T1000 (cell line): ENCODE measurements at regions not wholly inside any gene's neighbourhood (a gene's known extent, or its start where the extent isn't known, plus 50 kb on each side); places are given as distances from the start of the nearest gene placed in this dataset.

Experiments used
- DNase-seq: peaks from one replicate; lab custom pipeline; 2025; ENCODE audit warnings: mixed read lengths; lab: John Stamatoyannopoulos, UW

DNA sequence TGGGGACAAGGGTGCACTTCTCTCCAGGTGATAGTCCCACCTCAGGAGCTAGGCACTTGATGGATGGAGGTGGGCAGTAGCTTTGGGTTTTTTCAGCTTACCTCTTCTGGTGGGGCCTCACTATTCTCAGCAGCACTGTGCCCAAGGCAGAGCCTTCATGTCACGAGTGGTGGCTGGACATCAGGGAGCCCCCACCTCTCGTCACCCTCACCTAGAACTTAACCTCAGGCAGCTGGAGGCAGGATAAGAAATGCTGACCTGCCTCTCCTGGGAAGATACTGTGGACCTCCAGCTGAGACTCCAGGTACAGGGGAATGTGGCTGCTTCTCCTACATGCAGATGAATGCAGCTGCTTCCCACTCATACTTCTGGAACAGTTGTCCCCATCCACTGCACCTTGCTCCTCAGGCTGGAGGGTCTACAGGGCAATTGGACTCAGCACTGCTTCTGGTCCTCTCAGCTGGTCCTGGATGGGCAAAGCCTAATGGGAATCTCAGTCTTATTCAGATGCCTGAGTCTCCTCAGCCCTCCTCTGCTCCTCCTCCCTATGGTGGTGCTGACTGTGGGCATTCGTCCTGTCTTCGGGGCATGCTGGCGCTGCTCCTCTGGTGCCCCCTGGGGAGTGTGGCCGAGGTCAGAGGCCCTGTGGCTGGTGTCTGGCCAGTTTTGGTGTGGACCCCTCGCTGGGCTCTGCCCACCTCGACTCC is 129.9 kb downstream of the KLF13 start:
- no peak for DNase-seq

DNA sequence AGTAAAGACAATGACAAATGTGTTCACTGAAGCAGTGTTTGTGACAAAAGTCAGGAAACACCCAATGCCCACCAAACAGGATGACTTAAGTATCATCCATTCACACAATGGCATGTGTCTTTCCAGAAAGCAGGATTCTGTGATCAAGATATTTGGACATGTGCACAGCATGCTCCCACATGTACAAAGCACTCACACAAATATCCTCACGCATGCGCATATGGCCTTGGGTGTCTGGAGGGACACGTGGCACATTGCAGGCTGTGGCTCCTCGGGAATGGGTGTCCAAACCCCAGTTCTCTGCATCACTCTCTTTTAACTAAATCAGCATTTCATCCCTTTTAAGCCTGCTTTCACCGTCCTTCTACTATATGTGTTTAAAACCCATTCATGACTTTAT is 130.5 kb downstream of the KLF13 start:
- no peak for DNase-seq

DNA sequence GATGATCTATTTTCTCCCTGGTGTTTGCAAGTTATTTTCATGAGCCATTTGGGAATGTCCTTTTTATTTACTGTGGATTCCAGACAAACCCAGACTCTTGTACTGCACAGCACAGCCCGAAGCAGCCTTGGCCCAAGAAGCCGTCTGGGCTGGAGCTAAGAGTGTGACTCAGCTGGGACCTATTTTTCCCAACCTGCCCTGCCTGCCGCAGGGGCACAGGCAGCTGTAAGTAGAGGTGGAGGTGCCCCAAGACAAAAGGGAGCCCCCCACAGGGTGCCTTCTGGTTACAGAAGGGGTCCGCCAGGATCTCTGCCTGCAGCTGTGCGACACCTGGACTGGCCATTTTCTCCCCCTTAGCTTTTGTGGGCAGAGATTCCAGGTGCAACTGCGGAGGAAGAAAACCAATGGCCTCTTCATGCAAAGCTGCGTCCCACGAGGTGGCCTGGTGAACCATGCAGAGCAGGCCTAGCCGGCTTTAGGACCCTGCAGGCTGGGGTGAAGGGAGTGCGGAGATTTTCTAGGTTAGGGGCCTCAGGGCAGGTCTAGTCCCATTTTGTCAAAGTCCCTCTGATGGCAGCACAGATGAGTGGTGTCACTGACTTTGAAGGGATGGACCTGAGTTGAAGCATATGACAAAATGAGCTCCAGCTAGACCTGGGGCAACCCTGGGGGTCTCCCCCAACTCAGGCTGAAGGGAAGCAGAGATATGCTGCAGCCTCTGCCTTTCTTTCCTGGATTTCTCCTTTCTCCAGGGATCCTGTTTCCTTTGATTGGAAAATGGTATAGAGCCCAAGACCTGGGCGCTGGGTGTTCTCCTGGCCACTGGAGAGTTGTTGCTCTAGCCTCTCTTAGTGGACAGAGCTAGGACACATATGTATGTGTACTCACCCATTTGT is 131.2 kb downstream of the KLF13 start:
- DNase-seq: no peak

DNA sequence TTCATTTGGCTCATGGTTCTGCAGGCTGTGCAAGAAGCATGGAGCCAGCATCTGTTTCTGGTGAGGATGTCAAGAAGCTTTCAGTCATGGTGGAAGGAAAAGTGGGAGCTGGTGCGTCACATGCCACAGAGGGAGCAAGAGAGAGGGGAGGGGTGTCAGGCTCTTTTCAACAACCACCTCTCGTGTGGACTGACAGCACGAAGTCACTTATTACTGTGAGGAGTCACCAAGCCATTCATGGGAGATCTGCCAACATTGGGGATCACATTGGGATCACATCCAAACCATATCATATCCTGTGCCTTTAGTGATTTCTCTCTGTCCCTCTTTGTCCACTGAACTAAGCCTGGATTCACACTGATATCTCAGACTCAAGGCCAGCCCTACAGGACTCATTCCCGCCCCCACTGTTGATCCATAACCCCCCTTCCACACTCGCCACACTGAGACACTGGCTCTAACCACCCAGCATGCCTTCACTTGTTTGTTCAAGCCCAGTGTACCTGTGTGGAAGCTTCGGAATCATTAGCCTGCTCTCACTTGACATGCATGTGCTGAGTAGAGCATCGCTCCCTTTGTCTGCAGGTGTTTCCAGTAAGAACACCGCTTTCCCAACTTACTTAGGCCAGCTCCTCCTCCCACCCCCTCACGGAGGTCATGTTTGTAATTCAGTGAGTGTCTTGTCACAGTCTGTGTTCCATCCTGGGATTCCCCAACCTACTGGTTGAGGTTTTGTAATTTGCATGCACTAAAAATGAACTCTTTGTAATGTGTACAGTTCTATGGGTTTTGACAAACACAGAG is 132.2 kb downstream of the KLF13 start:
- DNase-seq: no peak

DNA sequence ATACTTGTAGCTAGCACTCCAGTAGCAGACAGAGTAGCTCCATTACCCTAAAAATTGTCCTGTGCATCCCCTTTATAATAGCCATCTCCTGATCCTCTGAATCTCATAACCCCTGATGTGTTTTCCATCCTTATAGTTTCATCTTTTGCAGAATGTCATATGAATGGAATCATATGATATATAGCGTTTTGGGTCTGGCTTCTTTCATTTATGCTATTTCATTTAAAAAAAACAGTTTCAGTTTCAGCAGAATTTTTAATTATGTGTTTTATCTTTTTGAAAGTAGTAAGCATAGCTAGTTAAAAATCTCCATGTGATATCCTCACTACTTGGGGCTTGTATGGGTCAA is 132.7 kb downstream of the KLF13 start:
- DNase-seq: no peak

DNA sequence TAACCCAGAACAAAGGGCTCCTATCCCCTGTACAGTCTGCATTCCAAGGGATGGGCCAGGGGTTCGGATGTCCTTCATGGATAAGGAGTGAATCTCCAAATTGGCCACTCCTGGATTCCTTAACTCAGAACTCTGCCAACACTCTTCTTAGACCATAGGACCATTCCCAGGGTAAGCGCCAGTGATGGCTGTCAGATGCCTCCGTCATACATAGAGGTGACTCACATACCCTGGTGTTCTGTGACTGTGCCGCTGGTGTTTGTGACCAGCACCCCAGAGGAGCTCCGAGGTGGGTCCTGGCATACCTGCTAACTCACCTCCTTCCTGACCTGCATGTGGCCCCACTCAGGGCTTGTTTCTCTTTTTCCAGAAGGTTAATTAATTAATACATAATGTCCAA is 134.7 kb downstream of the KLF13 start:
- DNase-seq: no peak

DNA sequence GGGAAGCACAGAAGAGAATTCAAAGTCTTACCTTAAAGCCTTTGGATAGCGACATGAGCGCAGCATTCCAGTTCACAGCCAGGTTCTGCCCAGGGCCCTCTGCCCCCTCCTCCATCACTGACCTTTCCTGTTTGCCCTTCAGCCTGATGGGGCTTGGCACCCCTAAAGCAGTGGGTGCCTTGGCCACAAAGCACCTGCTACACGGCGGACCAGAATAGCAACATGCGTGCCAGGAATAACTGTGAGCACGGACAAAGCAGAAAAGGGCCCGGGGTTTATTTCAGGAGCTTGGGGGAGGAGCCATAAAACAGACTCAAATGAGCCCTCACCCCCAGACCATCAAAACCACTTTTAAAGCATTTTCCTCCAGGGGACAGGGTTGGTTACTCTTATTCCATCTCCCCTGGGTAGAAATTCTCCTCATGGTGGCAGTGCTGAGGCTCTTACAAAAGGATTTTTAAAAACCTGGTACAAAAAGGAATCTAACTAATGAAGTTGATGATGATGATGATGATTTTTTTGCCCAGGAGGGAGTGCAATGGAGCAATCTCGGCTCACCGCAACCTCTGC is 135.4 kb downstream of the KLF13 start:
- no peak for DNase-seq

DNA sequence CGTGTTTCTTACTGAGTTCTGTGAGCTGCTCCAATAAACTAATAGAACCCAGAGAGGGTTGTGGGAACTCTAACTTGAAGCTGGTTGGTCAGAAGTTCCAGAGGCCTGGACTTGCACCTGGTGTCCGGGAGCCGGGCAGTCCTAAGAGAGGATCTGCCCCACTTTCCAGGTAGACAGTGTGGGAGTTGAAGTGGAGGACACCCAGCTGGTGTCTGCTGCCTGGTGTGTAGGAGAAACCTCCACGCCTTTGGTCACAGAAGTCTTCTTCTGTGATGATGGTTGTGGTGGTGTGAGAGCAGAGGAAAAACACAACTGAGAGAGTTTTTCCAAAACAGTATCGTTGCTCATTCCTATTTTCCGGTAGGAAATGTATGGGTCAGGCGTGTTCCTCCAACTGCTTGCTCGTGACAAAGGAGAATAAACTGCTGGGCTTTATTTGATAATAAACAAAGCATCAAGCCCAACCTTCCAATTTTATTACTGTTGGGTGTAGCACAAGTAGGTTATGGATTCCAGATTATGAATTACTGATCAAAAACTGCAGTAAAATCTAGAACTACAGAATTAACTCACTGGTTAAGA is 137.0 kb downstream of the KLF13 start:
- DNase-seq: no peak

DNA sequence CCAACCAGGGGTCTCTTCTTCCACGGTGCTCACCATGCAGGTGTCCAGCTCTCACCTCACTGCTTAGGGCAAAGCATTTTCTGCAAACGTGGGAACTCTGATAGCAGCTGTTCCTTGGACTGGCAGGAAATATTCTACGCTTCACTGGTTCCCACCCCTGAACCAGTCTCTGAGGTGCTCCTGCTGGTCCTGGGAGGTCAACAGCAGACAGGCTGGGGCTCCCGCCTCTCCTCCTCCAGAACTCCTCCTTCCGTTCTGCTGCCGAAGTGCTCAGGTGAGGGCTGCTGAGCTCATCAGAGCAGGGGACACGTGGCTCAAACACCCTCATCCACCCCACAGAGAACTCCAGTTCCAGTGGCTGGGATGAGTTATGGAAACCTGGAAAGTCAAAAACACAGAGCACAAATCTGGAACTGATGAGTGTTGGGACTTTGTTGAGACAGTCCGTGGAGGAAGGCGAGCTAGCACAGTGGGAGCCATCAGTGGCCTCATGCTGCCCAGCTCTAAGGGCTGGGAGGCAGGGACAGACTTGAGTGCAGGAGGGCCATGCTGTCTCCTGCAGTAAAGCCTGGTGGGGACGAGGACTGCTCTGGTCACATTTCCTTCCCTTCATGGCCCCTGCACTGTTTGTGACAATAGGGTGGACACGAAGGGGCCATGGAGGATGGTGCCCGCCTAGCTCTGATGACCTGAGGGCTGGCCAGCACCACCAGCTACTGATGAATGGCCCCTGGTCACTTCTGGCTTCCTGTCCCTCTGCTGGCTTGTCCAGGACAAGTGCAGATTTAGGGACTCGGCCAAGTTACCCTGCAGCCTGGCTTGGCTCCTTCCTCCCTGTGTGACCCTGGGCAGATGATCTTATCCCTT is 137.8 kb downstream of the KLF13 start:
- DNase-seq: no peak

DNA sequence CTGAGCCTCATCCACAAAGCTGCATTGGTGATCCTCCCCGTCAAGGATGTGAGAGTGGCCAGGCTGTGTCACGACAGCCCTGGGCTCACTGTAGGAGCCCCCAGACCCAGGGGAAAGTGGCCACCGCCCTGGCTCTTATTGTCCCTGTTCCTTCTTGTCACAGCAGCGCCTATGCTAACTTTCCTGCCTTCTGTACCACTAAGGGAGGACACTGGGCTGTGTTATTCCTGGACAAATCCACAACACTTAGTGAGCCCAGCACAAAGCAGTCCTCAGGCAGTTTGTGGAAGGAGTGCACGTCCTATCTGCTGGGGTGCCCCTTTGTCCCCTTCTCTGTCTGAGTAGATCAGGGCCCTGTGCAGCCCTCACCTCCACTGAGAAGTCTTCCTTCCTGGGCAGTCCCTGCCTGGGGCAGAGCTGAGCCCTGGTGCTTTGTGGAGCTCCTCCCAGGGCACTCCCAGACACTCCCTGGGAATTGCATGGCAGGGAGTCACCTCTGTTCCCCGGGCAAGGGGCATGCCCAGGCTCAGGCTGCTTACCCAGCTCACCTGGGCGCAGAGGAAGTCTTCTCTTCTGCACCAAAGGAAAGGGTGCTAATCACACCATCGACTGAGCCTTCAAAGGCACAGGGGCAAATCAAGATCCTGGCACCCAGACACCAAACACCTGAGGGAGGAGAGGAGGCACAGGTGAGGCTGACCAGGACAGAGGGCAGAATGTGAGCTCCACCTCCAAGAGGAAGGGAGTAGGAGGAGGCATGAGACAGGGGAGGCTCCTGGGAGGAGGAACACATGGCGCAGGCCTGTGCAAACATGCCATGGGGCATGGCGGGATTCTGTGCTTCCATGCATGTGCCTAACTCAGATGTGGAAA is 138.7 kb downstream of the KLF13 start:
- DNase-seq: no peak

DNA sequence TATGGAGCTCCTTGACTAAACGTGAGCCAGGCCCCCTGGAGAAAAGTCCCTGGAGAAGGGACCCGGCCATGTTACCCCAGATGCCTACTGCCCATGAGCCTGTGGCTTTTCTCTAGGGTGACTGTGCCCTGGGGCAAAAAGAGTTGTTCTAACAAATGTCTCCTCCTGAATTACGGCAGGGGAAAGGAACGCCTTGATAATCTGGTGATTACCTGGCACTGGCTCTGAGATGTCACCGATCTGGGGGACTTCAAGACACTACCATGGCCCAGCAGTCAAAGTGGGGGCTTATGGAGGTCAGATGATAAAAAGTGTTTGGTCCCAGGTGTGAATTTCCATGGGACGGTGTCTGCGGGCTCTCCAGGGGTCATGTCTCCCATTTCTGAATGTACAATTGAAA is 140.7 kb downstream of the KLF13 start:
- DNase-seq: no peak

DNA sequence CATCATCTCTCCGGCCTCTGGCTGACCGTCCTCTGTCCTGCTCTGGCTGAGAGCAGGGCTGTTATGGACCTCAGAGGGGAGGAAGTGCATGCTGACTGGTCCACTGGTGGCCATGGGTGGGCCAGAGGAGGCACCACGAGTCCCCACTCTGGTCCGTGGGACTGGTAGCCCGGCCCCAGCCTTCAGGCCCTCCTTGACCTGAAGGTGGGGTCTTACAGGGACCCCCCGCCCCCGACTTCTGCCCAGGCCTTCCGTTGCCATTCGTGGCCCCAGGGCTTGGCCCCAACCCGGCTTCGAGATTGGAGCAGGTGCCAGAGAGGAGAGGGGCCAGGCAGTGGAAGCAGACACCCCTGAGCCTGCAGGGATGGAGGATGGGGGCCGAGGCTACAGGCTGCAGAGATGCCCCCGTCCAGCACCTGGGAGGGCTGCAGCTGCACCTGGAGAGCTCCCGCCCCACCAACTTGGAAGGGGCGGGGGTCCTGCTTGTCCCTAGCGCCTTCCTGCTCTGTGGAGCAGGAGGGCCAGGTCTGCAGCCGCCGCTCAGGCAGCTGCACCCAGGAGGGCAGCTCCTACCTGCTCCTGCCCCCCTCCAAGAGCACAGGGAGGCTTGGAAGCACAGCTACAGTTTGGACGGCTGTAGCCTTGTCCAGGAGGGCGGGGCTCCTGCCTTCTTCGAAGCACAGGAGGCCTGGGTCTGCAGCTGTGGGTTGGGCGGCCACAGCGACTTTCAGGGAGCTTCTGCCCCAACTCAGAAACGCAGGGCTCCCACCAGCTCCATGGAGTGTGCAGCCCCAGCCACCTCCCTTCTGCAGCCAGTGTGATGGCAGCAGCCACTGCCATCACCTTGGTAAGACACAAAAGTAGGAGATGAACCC is 142.5 kb downstream of the KLF13 start:
- DNase-seq: no peak

DNA sequence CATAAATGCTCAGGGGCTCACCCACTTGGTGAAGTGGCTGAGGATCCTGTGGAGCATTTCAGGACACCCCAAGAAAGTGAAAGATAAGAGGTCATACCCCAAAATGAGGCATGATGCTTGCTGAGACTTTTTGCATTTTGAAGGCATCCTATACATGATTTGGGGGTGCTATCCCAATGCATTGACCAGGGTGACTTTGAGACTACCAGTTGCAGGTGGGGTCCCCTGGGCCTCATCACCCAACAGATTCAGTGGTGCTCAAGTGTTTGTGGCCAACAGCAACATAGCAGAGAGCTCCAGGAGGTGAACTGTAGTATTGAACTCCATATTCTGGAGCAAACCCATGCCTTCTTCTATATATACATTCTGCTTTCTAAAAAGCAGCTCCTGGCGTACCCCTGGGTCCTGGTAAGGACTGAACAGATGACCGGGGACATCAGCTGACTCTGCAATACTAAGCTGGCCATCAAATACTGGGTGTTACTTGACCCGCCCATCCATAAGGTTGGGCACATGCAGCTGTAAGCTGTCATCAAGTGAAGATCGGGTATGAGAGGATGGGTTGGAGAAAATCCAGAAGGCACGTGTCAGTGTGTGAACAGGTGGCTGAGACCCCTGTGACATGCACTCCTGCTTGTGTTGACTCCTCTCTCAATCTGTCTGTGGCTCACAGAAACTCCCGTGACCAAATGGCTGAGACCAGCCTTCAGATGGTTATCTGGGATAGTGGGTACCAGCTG is 143.3 kb downstream of the KLF13 start:
- no peak for DNase-seq

DNA sequence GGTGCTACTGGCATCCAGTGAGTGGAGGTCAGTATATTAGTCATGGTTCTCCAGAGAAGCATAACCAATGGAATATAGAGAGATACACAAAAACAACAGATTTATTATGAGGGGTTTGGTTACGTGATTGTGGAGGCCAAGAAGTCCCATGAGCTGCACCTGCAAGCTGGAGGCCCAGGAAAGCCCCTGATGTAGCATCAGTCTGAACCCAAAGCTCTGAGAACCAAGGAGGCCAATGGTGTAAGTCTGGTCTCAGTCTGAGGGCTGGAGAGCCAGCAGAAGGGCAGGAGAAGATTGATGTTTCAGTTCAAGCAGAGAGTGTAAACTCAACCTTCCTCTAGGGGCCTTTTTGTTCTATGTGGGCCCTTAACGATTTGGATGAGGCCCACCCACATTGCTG is 144.1 kb downstream of the KLF13 start:
- no peak for DNase-seq

DNA sequence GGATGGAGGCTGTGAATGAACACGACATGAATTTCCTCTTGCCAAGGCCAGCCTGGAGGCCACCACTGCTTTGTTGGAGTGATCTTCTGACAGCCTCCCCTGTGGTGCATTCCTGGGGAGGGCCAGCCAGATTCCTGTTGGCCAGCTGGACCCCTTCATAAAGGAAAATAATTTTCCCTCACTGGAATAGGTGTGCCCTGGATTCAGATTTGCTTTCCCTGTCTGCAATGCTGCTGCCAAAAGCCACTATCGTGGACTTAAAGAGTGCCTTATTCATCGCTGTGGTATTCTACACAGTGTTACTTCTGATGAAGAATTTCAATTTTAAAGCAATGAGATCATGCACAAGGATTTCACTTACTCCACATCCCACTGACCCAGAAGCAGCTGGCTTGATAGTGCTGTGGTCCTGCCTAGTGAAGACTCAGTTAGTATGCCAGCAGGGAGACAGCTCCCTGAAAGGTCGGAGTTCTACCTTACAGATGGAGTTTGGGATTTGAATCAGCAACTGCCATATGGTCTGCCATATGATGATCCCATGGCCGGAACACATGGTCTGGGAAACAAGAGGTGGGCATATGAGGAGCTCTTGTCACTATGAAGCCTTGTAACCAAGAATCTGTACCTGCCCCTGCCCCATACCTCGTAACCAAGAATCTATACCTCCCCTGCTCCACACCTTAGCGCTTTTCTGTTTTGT is 145.2 kb downstream of the KLF13 start:
- no peak for DNase-seq

DNA sequence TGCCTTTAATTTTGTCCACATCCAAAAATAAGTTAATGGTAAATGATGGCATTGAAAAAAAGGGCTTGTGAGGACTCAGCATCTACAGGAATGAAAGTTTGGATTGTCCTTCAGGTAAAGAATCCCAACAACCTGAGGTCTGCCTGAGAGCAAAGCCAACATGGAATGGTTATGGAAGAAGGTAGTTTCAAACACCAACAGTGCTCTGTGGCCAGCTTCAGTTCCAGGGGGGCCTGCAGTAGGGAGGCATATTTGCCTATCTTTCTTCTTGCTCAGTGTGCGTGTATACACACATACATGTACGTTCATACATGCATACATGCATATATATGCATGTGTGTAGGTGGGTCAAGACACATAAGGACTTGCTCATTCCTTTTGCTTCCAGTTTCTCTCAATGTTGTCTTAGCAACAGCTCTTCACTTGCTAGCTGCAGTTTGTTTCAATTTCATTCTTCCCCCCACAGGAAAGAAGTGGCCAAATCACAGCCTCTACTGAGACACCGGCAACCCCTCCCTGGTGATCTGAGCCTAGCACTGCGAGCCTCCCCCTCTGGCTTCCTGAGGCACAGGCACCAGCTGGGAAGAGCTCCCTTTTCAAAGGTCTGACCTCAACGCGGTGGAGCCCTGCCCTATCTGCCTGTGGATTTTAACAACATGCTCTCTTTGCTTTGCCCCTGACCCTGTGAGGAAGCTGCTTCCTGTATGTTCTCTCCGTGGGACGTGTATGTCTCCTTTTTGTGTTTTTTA is 146.2 kb downstream of the KLF13 start:
- no peak for DNase-seq
